Type B pancreatic cell (in vitro differentiated cells): ENCODE measurements at regions not wholly inside any gene's neighbourhood (a gene's known extent, or its start where the extent isn't known, plus 50 kb on each side); places are given as distances from the start of the nearest gene placed in this dataset.

ENCODE experiments used
- DNase-seq: peaks from one replicate; pipeline ENCODE4 v3.0.0; 2021; ENCODE audit warnings: mixed read lengths; ENCODE audit not compliant: unreplicated experiment; ENCODE audit errors: extremely low spot score
- H3K27ac Mint-ChIP-seq: 2 replicates; pipeline ENCODE4 v1.8.0; 2021; ENCODE audit warnings: mild to moderate bottlenecking, mixed read lengths
- H3K27me3 Mint-ChIP-seq: 2 replicates; pipeline ENCODE4 v1.8.0; 2021; ENCODE audit warnings: mixed read lengths
- H3K36me3 Mint-ChIP-seq: 2 replicates; pipeline ENCODE4 v1.8.0; 2021; ENCODE audit warnings: mixed read lengths
- H3K4me1 Mint-ChIP-seq: one replicate; pipeline ENCODE4 v1.8.0; 2021; ENCODE audit warnings: mixed read lengths; ENCODE audit not compliant: unreplicated experiment
- H3K4me3 Mint-ChIP-seq: 2 replicates; pipeline ENCODE4 v1.8.0; 2021; ENCODE audit warnings: mild to moderate bottlenecking, mixed read lengths
- H3K9me3 Mint-ChIP-seq: 2 replicates; pipeline ENCODE4 v1.8.0; 2021; ENCODE audit warnings: mixed read lengths
- CTCF ChIP-seq: fragments of 200-600 bp; sonication (generic); conservative IDR thresholded peaks from 2 replicates; pipeline ENCODE4 v1.5.0; 2021; ENCODE audit warnings: antibody characterized with exemption, mild to moderate bottlenecking

- no peak overlapping the region for H3K27ac Mint-ChIP-seq
- no peak for TF ChIP-seq CTCF
These were observed 72.2 kb upstream of the SLC4A10 start for GRCh38 chr2:161552015-161552414.

GRCh38 chr2:161555826-161556225 is 68.4 kb upstream of the SLC4A10 start:
- no peak overlapping the region for H3K4me3 Mint-ChIP-seq
- H3K36me3 Mint-ChIP-seq = no peaks in the 10 kb centered on the region
- no peaks in the 10 kb centered on the region for H3K27me3 Mint-ChIP-seq
- H3K27ac Mint-ChIP-seq = no peak overlapping the region
- no peak for TF ChIP-seq CTCF
- no peaks in the 10 kb centered on the region for H3K4me1 Mint-ChIP-seq
- H3K9me3 Mint-ChIP-seq = no peaks in the 10 kb centered on the region
- DNase-seq = no peak

More at GRCh38 chr2:161552015-161552414, 72.2 kb upstream of the SLC4A10 start:
- no peak for DNase-seq
- Mint-ChIP-seq H3K9me3 (no peaks in the 10 kb centered on the region), H3K27me3 (no peaks in the 10 kb centered on the region), H3K4me3 (no peak overlapping the region), H3K36me3 (no peaks in the 10 kb centered on the region), H3K4me1 (no peaks in the 10 kb centered on the region)

- Mint-ChIP-seq H3K36me3 (no peaks in the 10 kb centered on the region), H3K4me1 (no peaks in the 10 kb centered on the region), H3K9me3 (no peaks in the 10 kb centered on the region), H3K27me3 (no peaks in the 10 kb centered on the region), H3K27ac (no peak overlapping the region), H3K4me3 (no peak overlapping the region)
- no peak for TF ChIP-seq CTCF
- no peak for DNase-seq
These were observed 67.8 kb upstream of the SLC4A10 start for GRCh38 chr2:161556440-161556839.

GRCh38 chr2:161557538-161557937 is 66.7 kb upstream of the SLC4A10 start:
- Mint-ChIP-seq H3K4me1 (no peaks in the 10 kb centered on the region), H3K9me3 (peaks cover 7% of the 10 kb centered on the region), H3K36me3 (no peaks in the 10 kb centered on the region), H3K4me3 (no peak overlapping the region), H3K27ac (no peak overlapping the region), H3K27me3 (no peaks in the 10 kb centered on the region)
- TF ChIP-seq CTCF = no peak
- no peak for DNase-seq

- no peak for TF ChIP-seq CTCF
- DNase-seq = no peak
- Mint-ChIP-seq H3K27ac (no peak overlapping the region), H3K36me3 (no peaks in the 10 kb centered on the region), H3K27me3 (peaks cover 5% of the 10 kb centered on the region), H3K4me1 (no peaks in the 10 kb centered on the region), H3K4me3 (no peak overlapping the region), H3K9me3 (peaks cover 17% of the 10 kb centered on the region)
These were observed 59.3 kb upstream of the SLC4A10 start for GRCh38 chr2:161564906-161565305.

- Mint-ChIP-seq H3K36me3 (no peaks in the 10 kb centered on the region), H3K27me3 (peaks cover 6% of the 10 kb centered on the region)
- TF ChIP-seq CTCF = no peak
These were observed 54.8 kb upstream of the SLC4A10 start for GRCh38 chr2:161569401-161569800.

More at GRCh38 chr2:161569401-161569800, 54.8 kb upstream of the SLC4A10 start:
- no peak overlapping the region for H3K4me3 Mint-ChIP-seq
- no peaks in the 10 kb centered on the region for H3K4me1 Mint-ChIP-seq
- DNase-seq = no peak
- H3K27ac Mint-ChIP-seq = no peak overlapping the region
- no peaks in the 10 kb centered on the region for H3K9me3 Mint-ChIP-seq
